ENCODE measurements at regions not wholly inside any gene's neighbourhood (a gene's known extent, or its start where the extent isn't known, plus 50 kb on each side); places are given as distances from the start of the nearest gene placed in this dataset.

GRCh38 chr9:102862478-102862877 is 132.7 kb upstream of the CYLC2 start:
- no peak for TF ChIP-seq CTCF (IDR thresholded peaks at IDR 0.05)
- TF ChIP-seq ZFX (IDR thresholded peaks at IDR 0.05; ENCODE audit: borderline replicate concordance): no peak
- H3K27ac ChIP-seq: no peak overlapping the region

GRCh38 chr9:102855641-102856040 is 139.5 kb upstream of the CYLC2 start:
- no peak overlapping the region for H3K27ac ChIP-seq
- TF ChIP-seq ZFX (IDR thresholded peaks at IDR 0.05; ENCODE audit: borderline replicate concordance) (no peak), CTCF (IDR thresholded peaks at IDR 0.05) (no peak)

- TF ChIP-seq CTCF (IDR thresholded peaks at IDR 0.05): no peak
- no peak for TF ChIP-seq ZFX (IDR thresholded peaks at IDR 0.05; ENCODE audit: borderline replicate concordance)
- H3K27ac ChIP-seq: no peak overlapping the region
These were observed 149.2 kb upstream of the CYLC2 start for GRCh38 chr9:102845827-102846371.

- TF ChIP-seq ZFX (IDR thresholded peaks at IDR 0.05; ENCODE audit: borderline replicate concordance) (no peak), CTCF (IDR thresholded peaks at IDR 0.05) (no peak)
- H3K27ac ChIP-seq: no peak overlapping the region
These were observed 150.4 kb upstream of the CYLC2 start for GRCh38 chr9:102844716-102845115.

GRCh38 chr9:102842423-102842822 is 152.7 kb upstream of the CYLC2 start:
- no peak overlapping the region for H3K27ac ChIP-seq
- no peak for TF ChIP-seq ZFX (IDR thresholded peaks at IDR 0.05; ENCODE audit: borderline replicate concordance)
- no peak for TF ChIP-seq CTCF (IDR thresholded peaks at IDR 0.05)

GRCh38 chr9:102841376-102841775 is 153.8 kb upstream of the CYLC2 start:
- TF ChIP-seq CTCF (IDR thresholded peaks at IDR 0.05): no peak
- TF ChIP-seq ZFX (IDR thresholded peaks at IDR 0.05; ENCODE audit: borderline replicate concordance): no peak
- H3K27ac ChIP-seq: no peak overlapping the region

- no peak overlapping the region for H3K27ac ChIP-seq
- TF ChIP-seq ZFX (IDR thresholded peaks at IDR 0.05; ENCODE audit: borderline replicate concordance) (no peak), CTCF (IDR thresholded peaks at IDR 0.05) (no peak)
These were observed 154.8 kb upstream of the CYLC2 start for GRCh38 chr9:102840335-102840734.
